K562 (cell line): ENCODE measurements at regions not wholly inside any gene's neighbourhood (a gene's known extent, or its start where the extent isn't known, plus 50 kb on each side); places are given as distances from the start of the nearest gene placed in this dataset.

ENCODE experiments used
- BCLAF1 ChIP-seq, 2 experiments: fragments of 450-650 bp in 1 of 2; IDR thresholded peaks; 2 replicates each; pipeline ENCODE4 v1.6.1; 2011 to 2017; ENCODE audit warnings: low read depth in 2 of 2, antibody characterized with exemption in 1 of 2, borderline replicate concordance in 1 of 2, low read length in 1 of 2, mild to moderate bottlenecking in 1 of 2, mixed read lengths in 1 of 2; ENCODE audit not compliant: control insufficient read depth in 1 of 2
- REST ChIP-seq, 2 experiments: fragments of 450-650 bp; formaldehyde crosslinking in 1 of 2; IDR thresholded peaks; 2 replicates each; pipeline versions ENCODE4 v1.4.0 to v1.6.1; 2014 to 2020; ENCODE audit warnings: mild to moderate bottlenecking in 2 of 2, borderline replicate concordance in 1 of 2, low read depth in 1 of 2
- SLC30A9 ChIP-seq: fragments of 250-450 bp; sonication (Bioruptor Pico); IDR thresholded peaks from 2 replicates; pipeline ENCODE4 v1.8.0; 2022; ENCODE audit warnings: mild to moderate bottlenecking, moderate library complexity
- TAF7 ChIP-seq: fragments of 450-650 bp; IDR thresholded peaks from 2 replicates; pipeline ENCODE4 v1.6.1; 2016; ENCODE audit warnings: missing genetic modification characterization, missing compliant biosample characterization
- ZNF174 ChIP-seq: fragments of 250-450 bp; sonication (Bioruptor Pico); IDR thresholded peaks from 2 replicates; pipeline ENCODE4 v1.4.0; 2020; ENCODE audit warnings: mild to moderate bottlenecking
- ZNF408 ChIP-seq: fragments of 250-450 bp; sonication (Bioruptor Pico); IDR thresholded peaks from 2 replicates; pipeline ENCODE4 v1.4.0; 2020; ENCODE audit warnings: low read depth, mild to moderate bottlenecking, moderate library complexity
- ZNF589 ChIP-seq: fragments of 200-800 bp; sonication (Bioruptor generic); IDR thresholded peaks from 2 replicates; pipeline ENCODE4 v1.6.1; 2016; ENCODE audit warnings: low read depth, missing genetic modification characterization, missing compliant biosample characterization

- TF ChIP-seq REST (IDR thresholded peaks at IDR 0.05; ENCODE audit: borderline replicate concordance) (no peak), REST (CRISPR knock-in tag; IDR thresholded peaks at IDR 0.05; ENCODE audit: low read depth) (no peak), TAF7 (tag) (no peak), SLC30A9 (no peak), ZNF174 (CRISPR knock-in tag) (no peak), ZNF408 (CRISPR knock-in tag) (no peak), BCLAF1 (IDR thresholded peaks at IDR 0.05; ENCODE audit: borderline replicate concordance in 1 of 2, control insufficient read depth in 1 of 2, low read depth in 2 of 2, low read length in 1 of 2) (no peak), ZNF589 (CRISPR knock-in tag) (no peak)
Measured at GRCh38 chr3:105152987-105153386, 213.7 kb upstream of the ALCAM start (continued).
